ENCODE measurements at regions not wholly inside any gene's neighbourhood (a gene's known extent, or its start where the extent isn't known, plus 50 kb on each side); places are given as distances from the start of the nearest gene placed in this dataset.

DNA sequence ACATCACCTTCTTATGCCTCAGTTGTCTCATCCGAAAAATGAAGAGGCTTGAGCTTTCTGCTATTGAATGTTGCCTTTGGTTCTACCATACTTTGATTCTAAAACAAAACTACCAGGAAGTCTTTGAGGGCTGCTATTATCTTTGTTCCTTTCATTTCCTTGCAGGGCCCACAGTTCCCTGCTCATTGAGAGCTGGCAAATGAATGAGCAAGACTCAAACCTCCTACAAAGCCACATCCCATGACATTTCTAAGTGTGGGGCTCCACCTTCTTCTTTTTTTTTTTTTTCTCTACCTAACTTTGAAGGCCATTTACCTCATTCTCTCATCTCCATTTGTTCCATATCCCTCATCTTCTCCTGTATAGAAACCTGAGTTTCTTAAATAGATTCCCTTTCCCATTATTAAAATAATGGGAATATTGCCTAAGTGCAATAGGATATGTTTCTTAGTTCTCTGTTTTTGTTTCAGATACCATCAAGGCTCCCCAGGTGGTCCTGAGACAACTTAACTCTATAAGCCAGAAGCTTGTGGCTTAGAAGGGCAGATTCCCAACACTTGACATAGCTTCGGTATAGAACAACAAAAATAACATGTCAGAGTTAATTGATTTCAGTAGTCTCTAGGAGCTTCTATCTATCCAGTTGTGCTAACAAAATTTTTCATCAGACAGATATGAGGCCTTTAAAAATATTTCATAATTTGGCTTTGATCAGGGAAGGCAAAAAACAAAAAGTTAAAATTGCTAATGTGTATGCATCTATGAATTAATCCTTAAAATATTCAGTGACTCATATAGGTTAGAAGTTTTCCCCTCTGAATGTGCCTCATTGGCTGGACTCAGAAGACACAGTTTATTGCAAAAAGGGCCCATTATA, 951.6 kb downstream of the TUSC7 start:
- TF ChIP-seq, protein P1, sequence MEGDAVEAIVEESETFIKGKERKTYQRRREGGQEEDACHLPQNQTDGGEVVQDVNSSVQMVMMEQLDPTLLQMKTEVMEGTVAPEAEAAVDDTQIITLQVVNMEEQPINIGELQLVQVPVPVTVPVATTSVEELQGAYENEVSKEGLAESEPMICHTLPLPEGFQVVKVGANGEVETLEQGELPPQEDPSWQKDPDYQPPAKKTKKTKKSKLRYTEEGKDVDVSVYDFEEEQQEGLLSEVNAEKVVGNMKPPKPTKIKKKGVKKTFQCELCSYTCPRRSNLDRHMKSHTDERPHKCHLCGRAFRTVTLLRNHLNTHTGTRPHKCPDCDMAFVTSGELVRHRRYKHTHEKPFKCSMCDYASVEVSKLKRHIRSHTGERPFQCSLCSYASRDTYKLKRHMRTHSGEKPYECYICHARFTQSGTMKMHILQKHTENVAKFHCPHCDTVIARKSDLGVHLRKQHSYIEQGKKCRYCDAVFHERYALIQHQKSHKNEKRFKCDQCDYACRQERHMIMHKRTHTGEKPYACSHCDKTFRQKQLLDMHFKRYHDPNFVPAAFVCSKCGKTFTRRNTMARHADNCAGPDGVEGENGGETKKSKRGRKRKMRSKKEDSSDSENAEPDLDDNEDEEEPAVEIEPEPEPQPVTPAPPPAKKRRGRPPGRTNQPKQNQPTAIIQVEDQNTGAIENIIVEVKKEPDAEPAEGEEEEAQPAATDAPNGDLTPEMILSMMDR (IDR thresholded peaks at IDR 0.05): no peak

DNA sequence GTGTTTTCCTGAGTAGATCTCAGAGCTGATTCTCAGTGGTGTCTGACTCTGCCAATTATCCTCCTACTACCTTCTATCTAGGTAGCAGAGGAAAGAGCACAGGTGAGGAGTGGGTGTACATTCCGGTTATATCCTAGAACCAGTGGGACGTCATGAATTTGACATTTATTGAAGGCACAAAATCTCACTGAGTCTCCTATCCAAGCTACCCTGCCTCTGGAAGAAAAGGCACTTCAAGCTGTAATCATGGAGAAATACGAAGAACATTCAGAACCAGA, 952.2 kb downstream of the TUSC7 start:
- TF ChIP-seq, protein P1 (IDR thresholded peaks at IDR 0.05): no peak

DNA sequence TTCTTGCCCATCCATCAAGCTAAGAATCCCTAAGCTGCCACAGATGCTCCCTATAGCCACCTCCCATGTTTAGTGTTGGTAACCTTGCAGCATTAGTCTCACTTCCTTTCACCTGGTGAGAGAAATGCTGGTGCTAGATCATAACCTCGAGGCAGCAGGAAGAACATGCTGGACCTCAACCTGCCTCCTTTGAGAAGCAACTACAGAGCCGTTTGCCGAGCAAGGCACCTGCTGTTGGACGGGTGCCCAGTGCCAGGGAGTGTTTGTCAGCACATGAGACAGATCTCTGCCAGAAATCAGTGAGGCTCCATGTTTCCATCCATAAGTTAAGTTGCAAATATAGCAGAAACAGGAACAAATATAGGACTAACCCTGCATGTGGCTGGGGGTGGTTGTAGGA, 955.7 kb downstream of the TUSC7 start:
- TF ChIP-seq, protein P1 (IDR thresholded peaks at IDR 0.05): no peak

DNA sequence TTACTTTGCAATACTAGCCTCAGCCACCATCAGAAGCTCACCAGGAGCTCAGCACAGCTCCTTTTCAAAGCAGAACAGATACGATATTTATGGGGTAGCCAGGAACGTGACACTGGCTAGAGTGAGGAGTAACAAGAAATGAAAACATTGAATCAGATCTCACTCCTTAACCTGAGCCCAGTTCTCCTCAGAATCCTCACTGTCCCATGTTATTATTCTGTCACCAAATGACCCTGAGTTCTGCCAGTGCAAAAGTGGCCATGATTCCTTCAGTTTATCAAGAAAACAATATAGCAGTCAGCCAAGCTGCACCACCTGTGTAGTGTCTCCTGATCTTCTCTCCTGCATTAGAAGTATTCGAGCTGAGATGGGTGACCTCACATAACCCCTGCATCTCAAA, 956.7 kb downstream of the TUSC7 start:
- TF ChIP-seq, protein P1 (IDR thresholded peaks at IDR 0.05): no peak

DNA sequence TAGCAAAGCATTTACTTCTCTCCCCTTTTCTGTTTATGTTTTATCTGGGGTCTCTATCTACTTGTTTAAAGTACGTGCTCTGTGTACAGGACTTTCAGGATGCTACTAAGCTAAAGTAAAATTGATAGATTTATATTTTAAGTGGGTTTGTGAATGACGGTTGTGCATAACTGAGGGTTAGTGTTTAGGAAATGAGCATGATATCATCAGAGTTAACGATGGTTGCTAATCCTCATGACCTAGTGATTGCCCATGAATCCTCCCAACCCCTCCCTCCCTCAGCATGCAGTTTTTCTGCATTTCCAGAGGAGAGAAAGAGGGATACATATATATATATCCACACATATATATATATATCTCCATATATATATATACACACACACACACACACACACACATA, 957.2 kb downstream of the TUSC7 start:
- TF ChIP-seq, protein P1 (IDR thresholded peaks at IDR 0.05): no peak

DNA sequence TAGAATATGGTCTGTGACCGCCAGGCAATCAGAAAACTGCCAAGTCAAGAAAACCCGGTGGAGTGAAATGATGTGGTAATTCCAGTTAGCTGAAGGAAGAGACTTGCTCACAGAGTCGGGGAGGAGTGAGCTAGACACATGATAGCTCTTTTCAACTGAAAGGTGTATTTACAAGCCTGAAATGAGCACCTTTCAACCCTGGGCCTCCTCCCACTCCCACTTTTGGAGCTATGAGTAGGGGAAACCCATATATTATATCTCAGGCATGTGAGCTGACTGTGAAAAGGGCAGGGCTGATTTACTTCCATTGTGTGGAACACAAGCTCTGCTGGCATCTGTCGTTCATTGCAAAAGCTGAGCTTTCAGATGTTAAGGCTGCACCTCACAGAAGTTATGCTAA, 960.2 kb downstream of the TUSC7 start:
- TF ChIP-seq, protein P1 (IDR thresholded peaks at IDR 0.05): no peak

DNA sequence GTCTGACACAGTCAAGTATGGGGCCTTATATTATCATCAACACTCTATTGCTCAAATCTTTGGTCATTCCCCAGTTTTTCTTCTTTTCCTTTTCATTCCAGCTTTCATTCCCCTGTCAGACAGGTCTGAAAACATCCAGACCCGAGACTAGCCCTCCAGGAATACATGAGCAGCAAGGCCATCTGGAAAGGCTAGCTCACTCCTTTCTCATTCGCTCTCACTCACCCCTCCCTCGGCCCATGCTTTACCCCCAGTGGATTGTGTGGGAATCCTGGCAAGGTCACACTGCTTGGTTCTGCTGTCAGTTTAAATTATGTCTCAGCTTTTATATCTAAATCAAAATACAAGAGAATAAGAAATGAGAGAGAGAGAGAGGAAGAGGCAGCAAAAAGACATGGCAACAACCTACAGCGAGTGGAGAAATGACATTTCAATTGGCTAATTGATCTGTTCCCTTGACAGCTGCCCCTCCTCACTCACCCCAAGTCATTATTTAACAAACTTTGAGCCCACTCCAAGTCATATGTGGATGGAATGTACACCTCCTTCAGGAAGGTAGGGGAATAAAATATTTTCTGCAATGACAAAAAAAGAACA, 962.2 kb downstream of the TUSC7 start:
- TF ChIP-seq, protein P1 (IDR thresholded peaks at IDR 0.05): no peak

All from LNCAP (cell line).